NT2/D1 (cell line): ENCODE measurements at regions not wholly inside any gene's neighbourhood (a gene's known extent, or its start where the extent isn't known, plus 50 kb on each side); places are given as distances from the start of the nearest gene placed in this dataset.

Experiments
- YY1 ChIP-seq: IDR thresholded peaks from 2 replicates; pipeline ENCODE4 v1.6.1; 2011; ENCODE audit not compliant: insufficient read length, insufficient read depth
- ZNF274 ChIP-seq: IDR thresholded peaks from 2 replicates; pipeline ENCODE4 v1.6.1; 2011; ENCODE audit warnings: mild to moderate bottlenecking, low read depth, low read length

GRCh38 chr15:46620392-46621013 is 985.7 kb downstream of the SQOR start:
- TF ChIP-seq YY1 (no peak), ZNF274 (no peak)
